GM12878 (cell line): ENCODE measurements at regions not wholly inside any gene's neighbourhood (a gene's known extent, or its start where the extent isn't known, plus 50 kb on each side); places are given as distances from the start of the nearest gene placed in this dataset.

Experiments
- ATAC-seq: fragments of 200-7000 bp; cut with Tn5 transposase; 3 replicates; pipeline ENCODE4 v1.9.1; 2020; ENCODE audit warnings: mild to moderate bottlenecking, moderate library complexity
- BruUV-seq: library from RNA; stranded (reverse); fragments of 400-500 nt; replicated peaks from 2 replicates; lab custom pipeline; 2021; lab: Mats Ljungman, UMichigan
- CTCF ChIA-PET: fragments of 300-600 bp; sonication (Branson Sonifier 250); formaldehyde crosslinking; extraction: SDS; loops from one replicate; lab custom pipeline; 2021; ENCODE audit warnings: inconsistent platforms; lab: Yijun Ruan, JAX
- POLR2A ChIA-PET: fragments of 350-600 bp; formaldehyde crosslinking; extraction: SDS; loops from one replicate; lab custom pipeline; 2021; ENCODE audit warnings: inconsistent platforms; lab: Charles Lee
- RAD21 ChIA-PET: fragments of 300-600 bp; sonication (Branson Sonifier 250); formaldehyde crosslinking; loops from one replicate; lab custom pipeline; 2023; ENCODE audit warnings: antibody characterized with exemption; ENCODE audit not compliant: unreplicated experiment; lab: Charles Lee
- SMC1A ChIA-PET: fragments of 300-600 bp; sonication (Branson Sonifier 250); formaldehyde crosslinking; loops from one replicate; lab custom pipeline; 2023; ENCODE audit not compliant: unreplicated experiment, uncharacterized antibody; lab: Charles Lee
- DNase-seq: peaks from one replicate; pipeline ENCODE4 v3.0.0-alpha.2; 2011; ENCODE audit warnings: low read depth, low spot score
- FAIRE-seq: peaks from 3 replicates; lab custom pipeline; 2011; peaks lifted over from hg19 to GRCh38; lab: Jason Lieb, UNC
- H2AFZ ChIP-seq: 2 replicates; pipeline ENCODE4 v1.6.0; 2011; ENCODE audit warnings: low read depth, low read length, control low read depth; ENCODE audit not compliant: control insufficient read depth
- H3K27ac ChIP-seq: 2 replicates; pipeline ENCODE4 v1.5.1; 2011; ENCODE audit warnings: control low read depth; ENCODE audit not compliant: control insufficient read depth, insufficient read depth
- H3K27me3 ChIP-seq, 2 experiments: replicated peaks in 1 of 2; 2 replicates each; pipeline versions ENCODE4 v1.6.0 to v1.6.1; 2011; ENCODE audit warnings: low read length in 1 of 2; ENCODE audit not compliant: control insufficient read depth in 2 of 2, insufficient read depth in 2 of 2
- H3K36me3 ChIP-seq, 2 experiments: 2 replicates each; pipeline ENCODE4 v1.5.1; 2011; ENCODE audit warnings: low read length in 1 of 2; ENCODE audit not compliant: control insufficient read depth in 2 of 2, insufficient read depth in 2 of 2
- H3K4me1 ChIP-seq: 2 replicates; pipeline ENCODE4 v1.6.1; 2011; ENCODE audit warnings: mild to moderate bottlenecking, low read length, moderate library complexity, mixed read lengths; ENCODE audit not compliant: control insufficient read depth, insufficient read depth
- H3K4me2 ChIP-seq: 2 replicates; pipeline ENCODE4 v1.6.0; 2011; ENCODE audit warnings: control low read depth; ENCODE audit not compliant: control insufficient read depth, insufficient read depth
- H3K4me3 ChIP-seq: fragments of 200-600 bp; sonication (generic); 2 replicates; pipeline ENCODE4 v1.5.1; 2016
- H3K79me2 ChIP-seq: 2 replicates; pipeline ENCODE4 v1.6.0; 2011; ENCODE audit warnings: low read length; ENCODE audit not compliant: control insufficient read depth, insufficient read depth
- H3K9ac ChIP-seq: 2 replicates; pipeline ENCODE4 v1.8.0; 2011; ENCODE audit warnings: low read length, control low read depth, mixed read lengths; ENCODE audit not compliant: control insufficient read depth, insufficient read depth
- H3K9me3 ChIP-seq: replicated peaks from 3 replicates; pipeline ENCODE4 v1.5.1; 2011; ENCODE audit warnings: mild to moderate bottlenecking, low read length; ENCODE audit not compliant: control insufficient read depth, insufficient read depth
- H4K20me1 ChIP-seq: 2 replicates; pipeline ENCODE4 v1.6.0; 2011; ENCODE audit not compliant: control insufficient read depth, insufficient read depth
- BMI1 ChIP-seq: fragments of 450-650 bp; IDR thresholded peaks from 2 replicates; pipeline ENCODE4 v1.6.1; 2016; ENCODE audit warnings: mild to moderate bottlenecking, moderate library complexity, borderline replicate concordance
- CBFB ChIP-seq: IDR thresholded peaks from 2 replicates; pipeline ENCODE4 v1.6.1; 2016; ENCODE audit warnings: antibody characterized with exemption, low read depth
- JUNB ChIP-seq: IDR thresholded peaks from 2 replicates; pipeline ENCODE4 v1.6.1; 2016; ENCODE audit warnings: antibody characterized with exemption, mild to moderate bottlenecking
- PML ChIP-seq: IDR thresholded peaks from 2 replicates; pipeline ENCODE4 v1.6.1; 2012; ENCODE audit warnings: low read length, inconsistent platforms
- SIX5 ChIP-seq: IDR thresholded peaks from 2 replicates; pipeline ENCODE4 v1.6.1; 2011; ENCODE audit warnings: mild to moderate bottlenecking, low read depth, low read length, moderate library complexity; ENCODE audit not compliant: severe bottlenecking
- SPI1 ChIP-seq: IDR thresholded peaks from 2 replicates; pipeline ENCODE4 v1.6.1; 2011; ENCODE audit warnings: low read depth, mild to moderate bottlenecking, low read length, moderate library complexity, borderline replicate concordance; ENCODE audit not compliant: insufficient read depth
- ZNF24 ChIP-seq: fragments of 450-650 bp; IDR thresholded peaks from 2 replicates; pipeline ENCODE4 v1.6.1; 2017; ENCODE audit warnings: antibody characterized with exemption, mild to moderate bottlenecking
- WGBS: methylation state at CpG from one replicate; pipeline ENCODE4 v1.1.6; 2016; ENCODE audit warnings: low lambda C conversion rate; ENCODE audit not compliant: insufficient replicate concordance, insufficient coverage; ENCODE audit errors: missing lambda C conversion rate; 5-methylcytosine and 5-hydroxymethylcytosine counted together
- in situ Hi-C: fragments of 300-500 bp; cut with MboI; formaldehyde crosslinking; loops from 9 replicates; pipeline ENCODE4 v1.14.3; 2018; ENCODE audit warnings: mixed read lengths
- intact Hi-C: fragments of 100-400 bp; cut with micrococcal nuclease; formaldehyde crosslinking; loops from one replicate; pipeline ENCODE4 v1.14.2; 2022; ENCODE audit not compliant: unreplicated experiment
- TF ChIP-seq, protein P1 (sequence below): fragments of 450-650 bp; formaldehyde crosslinking; IDR thresholded peaks from 2 replicates; pipeline ENCODE4 v1.4.0; 2022; ENCODE audit warnings: mild to moderate bottlenecking, moderate library complexity

DNA sequence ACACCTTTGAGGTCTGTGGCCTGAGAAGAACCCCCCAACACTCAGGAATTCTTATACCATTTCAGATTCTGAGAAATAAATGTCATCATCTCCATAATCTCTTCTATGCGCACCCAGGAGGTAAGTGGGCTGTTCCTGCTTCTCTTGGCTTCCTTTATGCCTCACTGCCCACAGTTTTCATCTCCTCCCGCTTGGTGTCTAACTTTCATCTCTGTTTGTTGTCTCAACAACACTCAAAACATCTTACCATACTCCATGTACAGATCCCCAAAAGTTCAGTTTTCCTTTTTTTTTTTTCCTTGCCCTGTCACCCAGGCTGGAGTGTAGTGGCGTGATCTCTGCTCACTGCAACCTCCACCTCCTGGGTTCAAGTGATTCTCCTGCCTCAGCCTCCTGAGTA lies 170.2 kb upstream of the FREM1 start:
- in situ Hi-C loops, result no loop called here
- intact Hi-C loops, result loop anchor here (5.0 kb wide), 1 partner anchor 58 kb away; no protein-coding TSS in a partner anchor
- Histone ChIP-seq H3K4me1 (no peaks in the 10 kb centered on the region), H3K9me3 (no peaks in the 10 kb centered on the region), H3K27me3 (no peaks in the 10 kb centered on the region), H3K36me3 (no peaks in the 10 kb centered on the region)
- TF ChIP-seq CBFB, result no peak
- no peak for TF ChIP-seq BMI1
- TF ChIP-seq, all 136 proteins: peak for 0
- no peak overlapping the region for H3K27ac ChIP-seq
- DNase-seq (no peak), FAIRE-seq (no peak), ATAC-seq (no peak)
- H3K4me2 ChIP-seq, result no peak overlapping the region
- 28% methylated on average over 3 of the region's 3 CpGs for WGBS
- no peak overlapping the region for H2AFZ ChIP-seq
- no peaks in the 10 kb centered on the region for H4K20me1 ChIP-seq
- no peak overlapping the region for H3K9ac ChIP-seq
- CTCF ChIA-PET, result no interaction called here
- POLR2A ChIA-PET, result no interaction called here
- no peak overlapping the region for H3K4me3 ChIP-seq
- RAD21 ChIA-PET, result no interaction called here
- H3K79me2 ChIP-seq, result no peaks in the 10 kb centered on the region
- no TSS peak for BruUV-seq
- SMC1A ChIA-PET, result interaction anchor here (0.6 kb wide), 1 partner anchor 83 kb away, joined by 3 read pairs; no protein-coding TSS in a partner anchor

DNA sequence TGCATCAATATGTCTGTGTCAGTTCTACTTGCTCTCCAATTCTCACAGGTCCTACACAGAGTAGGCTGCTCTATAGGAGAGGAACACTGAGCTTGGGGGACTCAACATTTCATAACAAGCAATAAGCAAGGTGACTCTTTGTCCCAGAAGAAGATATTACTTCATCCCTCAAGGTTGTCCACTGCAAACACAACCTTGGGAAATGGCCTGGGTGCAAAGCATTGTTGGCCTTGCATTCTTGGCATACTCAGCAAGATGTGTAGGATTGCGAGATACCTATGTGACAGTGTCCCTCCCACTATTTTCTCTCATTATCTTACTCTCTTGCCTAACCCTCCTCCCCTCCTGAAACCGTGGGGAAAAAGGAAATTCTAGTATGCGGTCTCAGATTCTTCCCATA lies 169.8 kb upstream of the FREM1 start:
- H3K4me3 ChIP-seq, result no peak overlapping the region
- no peaks in the 10 kb centered on the region for H3K9me3 ChIP-seq
- 6% methylated on average over 3 of the region's 3 CpGs for WGBS
- TF ChIP-seq, protein P1, sequence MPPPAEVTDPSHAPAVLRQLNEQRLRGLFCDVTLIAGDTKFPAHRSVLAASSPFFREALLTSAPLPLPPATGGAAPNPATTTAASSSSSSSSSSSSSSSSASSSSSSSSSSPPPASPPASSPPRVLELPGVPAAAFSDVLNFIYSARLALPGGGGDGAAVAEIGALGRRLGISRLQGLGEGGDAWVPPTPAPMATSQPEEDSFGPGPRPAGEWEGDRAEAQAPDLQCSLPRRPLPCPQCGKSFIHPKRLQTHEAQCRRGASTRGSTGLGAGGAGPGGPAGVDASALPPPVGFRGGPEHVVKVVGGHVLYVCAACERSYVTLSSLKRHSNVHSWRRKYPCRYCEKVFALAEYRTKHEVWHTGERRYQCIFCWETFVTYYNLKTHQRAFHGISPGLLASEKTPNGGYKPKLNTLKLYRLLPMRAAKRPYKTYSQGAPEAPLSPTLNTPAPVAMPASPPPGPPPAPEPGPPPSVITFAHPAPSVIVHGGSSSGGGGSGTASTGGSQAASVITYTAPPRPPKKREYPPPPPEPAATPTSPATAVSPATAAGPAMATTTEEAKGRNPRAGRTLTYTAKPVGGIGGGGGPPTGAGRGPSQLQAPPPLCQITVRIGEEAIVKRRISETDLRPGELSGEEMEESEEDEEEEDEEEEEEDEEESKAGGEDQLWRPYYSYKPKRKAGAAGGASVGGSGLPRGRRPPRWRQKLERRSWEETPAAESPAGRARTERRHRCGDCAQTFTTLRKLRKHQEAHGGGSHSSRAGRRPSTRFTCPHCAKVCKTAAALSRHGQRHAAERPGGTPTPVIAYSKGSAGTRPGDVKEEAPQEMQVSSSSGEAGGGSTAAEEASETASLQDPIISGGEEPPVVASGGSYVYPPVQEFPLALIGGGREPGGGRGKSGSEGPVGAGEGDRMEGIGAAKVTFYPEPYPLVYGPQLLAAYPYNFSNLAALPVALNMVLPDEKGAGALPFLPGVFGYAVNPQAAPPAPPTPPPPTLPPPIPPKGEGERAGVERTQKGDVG (CRISPR knock-in tag), result no peak
- TF ChIP-seq ZNF24 (no peak), SPI1 (no peak), SIX5 (no peak), PML (no peak), JUNB (no peak)
- RAD21 ChIA-PET, result no interaction called here
- no peak for FAIRE-seq
- CTCF ChIA-PET, result no interaction called here
- no TSS peak for BruUV-seq
- DNase-seq, result no peak
- no peaks in the 10 kb centered on the region for H3K79me2 ChIP-seq
- in situ Hi-C loops (no loop called here), intact Hi-C loops (loop anchor here (5.0 kb wide), 1 partner anchor 58 kb away; no protein-coding TSS in a partner anchor)
- no peak overlapping the region for H3K27ac ChIP-seq
- H3K4me1 ChIP-seq, result no peaks in the 10 kb centered on the region
- H4K20me1 ChIP-seq, result no peaks in the 10 kb centered on the region
- no peak overlapping the region for H3K9ac ChIP-seq
- H3K27me3 ChIP-seq, result no peaks in the 10 kb centered on the region; a peak in 1 of 4 replicates
- H2AFZ ChIP-seq, result no peak overlapping the region
- H3K4me2 ChIP-seq, result no peak overlapping the region
- ATAC-seq, result no peak
- POLR2A ChIA-PET, result no interaction called here
- SMC1A ChIA-PET, result no interaction called here
- no peaks in the 10 kb centered on the region for H3K36me3 ChIP-seq
